GM18499 (cell line): ENCODE measurements at regions not wholly inside any gene's neighbourhood (a gene's known extent, or its start where the extent isn't known, plus 50 kb on each side); places are given as distances from the start of the nearest gene placed in this dataset.

Source experiments
- ATAC-seq: cut with Tn5 transposase; IDR thresholded peaks from one replicate; pipeline ENCODE4 v1.9.1; 2021; ENCODE audit warnings: moderate number of reproducible peaks; ENCODE audit not compliant: insufficient read depth, unreplicated experiment

- ATAC-seq, result no peak
Observed at GRCh38 chr4:67054896-67055295, 490.4 kb downstream of the CENPC start.

- no peak for ATAC-seq
Observed at GRCh38 chr4:67052814-67053675, 492.3 kb downstream of the CENPC start.

- ATAC-seq, result no peak
Observed at GRCh38 chr4:67051000-67051789, 494.1 kb downstream of the CENPC start.

- no peak for ATAC-seq
Observed at GRCh38 chr4:67049446-67049845, 495.9 kb downstream of the CENPC start.

- ATAC-seq, result no peak
Observed at GRCh38 chr4:67048530-67048929, 496.8 kb downstream of the CENPC start.

GRCh38 chr4:67040315-67040714 lies 505.0 kb downstream of the CENPC start:
- ATAC-seq, result no peak

- no peak for ATAC-seq
Observed at GRCh38 chr4:67038228-67038566, 507.1 kb downstream of the CENPC start.

GRCh38 chr4:67037504-67038227 lies 507.6 kb downstream of the CENPC start:
- no peak for ATAC-seq

GRCh38 chr4:67036791-67037190 lies 508.5 kb downstream of the CENPC start:
- no peak for ATAC-seq

GRCh38 chr4:67035986-67036385 lies 509.3 kb downstream of the CENPC start:
- ATAC-seq, result no peak

- ATAC-seq, result no peak
Observed at GRCh38 chr4:67035501-67035900, 509.8 kb downstream of the CENPC start.

- no peak for ATAC-seq
Observed at GRCh38 chr4:67030636-67031035, 514.7 kb downstream of the CENPC start.

- no peak for ATAC-seq
Observed at GRCh38 chr4:67020438-67020797, 524.9 kb downstream of the CENPC start.

- ATAC-seq, result no peak
Observed at GRCh38 chr4:67019686-67020437, 525.4 kb downstream of the CENPC start.

GRCh38 chr4:67014592-67014991 lies 530.7 kb downstream of the CENPC start:
- ATAC-seq, result no peak

GRCh38 chr4:67006791-67007190 lies 538.5 kb downstream of the CENPC start:
- no peak for ATAC-seq

GRCh38 chr4:66991521-66991920 lies 553.8 kb downstream of the CENPC start:
- no peak for ATAC-seq

- no peak for ATAC-seq
Observed at GRCh38 chr4:66974665-66975064, 570.6 kb downstream of the CENPC start.

- no peak for ATAC-seq
Observed at GRCh38 chr4:66972087-66972486, 573.2 kb downstream of the CENPC start.

GRCh38 chr4:66964467-66964866 lies 580.8 kb downstream of the CENPC start:
- ATAC-seq, result no peak
